GM20000 (cell line): ENCODE measurements at regions not wholly inside any gene's neighbourhood (a gene's known extent, or its start where the extent isn't known, plus 50 kb on each side); places are given as distances from the start of the nearest gene placed in this dataset.

Source experiments
- DNase-seq: peaks from one replicate; pipeline ENCODE4 v3.0.0; 2012; ENCODE audit warnings: low spot score
- CTCF ChIP-seq: IDR thresholded peaks from 2 replicates; pipeline ENCODE4 v1.5.1; 2012; ENCODE audit warnings: mild to moderate bottlenecking, control low read depth; ENCODE audit errors: extremely low read depth, missing control alignments

GRCh38 chr10:47095848-47096612 lies 184.8 kb downstream of the PTPN20 start:
- no peak for DNase-seq
- TF ChIP-seq CTCF: no peak

- no peak for TF ChIP-seq CTCF
- no peak for DNase-seq
Measured at GRCh38 chr10:47098238-47098637, 187.0 kb downstream of the PTPN20 start.

GRCh38 chr10:47098964-47099363 lies 187.7 kb downstream of the PTPN20 start:
- TF ChIP-seq CTCF: no peak
- no peak for DNase-seq

GRCh38 chr10:47099474-47099873 lies 188.2 kb downstream of the PTPN20 start:
- DNase-seq: no peak
- no peak for TF ChIP-seq CTCF

- TF ChIP-seq CTCF: no peak
Measured at GRCh38 chr10:47101196-47101595, 190.0 kb downstream of the PTPN20 start.

GRCh38 chr10:47101807-47102206 lies 190.6 kb downstream of the PTPN20 start:
- TF ChIP-seq CTCF: no peak
- no peak for DNase-seq

More at GRCh38 chr10:47101196-47101595, 190.0 kb downstream of the PTPN20 start:
- DNase-seq: no peak

- TF ChIP-seq CTCF: no peak
- no peak for DNase-seq
Measured at GRCh38 chr10:47104151-47104605, 192.9 kb downstream of the PTPN20 start.
